LNCaP clone FGC (cell line): ENCODE measurements at regions not wholly inside any gene's neighbourhood (a gene's known extent, or its start where the extent isn't known, plus 50 kb on each side); places are given as distances from the start of the nearest gene placed in this dataset.

ENCODE experiments used
- DNase-seq: peaks from one replicate; pipeline ENCODE4 v3.0.0-alpha.2; 2011; ENCODE audit warnings: low read depth
- H3K4me3 ChIP-seq: 2 replicates; pipeline ENCODE4 v1.5.1; 2011; ENCODE audit warnings: mild to moderate bottlenecking, low read depth, low read length, control low read depth
- CTCF ChIP-seq: IDR thresholded peaks from 2 replicates; pipeline ENCODE4 v1.5.1; 2012; ENCODE audit warnings: mild to moderate bottlenecking; ENCODE audit not compliant: control insufficient read depth, insufficient read depth; ENCODE audit errors: extremely low read depth

- TF ChIP-seq CTCF = no peak
- DNase-seq = no peak
- no peak overlapping the region for H3K4me3 ChIP-seq
Observed at GRCh38 chr5:17878541-17878940, 244.3 kb downstream of the TAF11L14 start.

GRCh38 chr5:17879276-17879675 is 245.0 kb downstream of the TAF11L14 start:
- DNase-seq = no peak
- no peak overlapping the region for H3K4me3 ChIP-seq
- TF ChIP-seq CTCF = no peak

DNA sequence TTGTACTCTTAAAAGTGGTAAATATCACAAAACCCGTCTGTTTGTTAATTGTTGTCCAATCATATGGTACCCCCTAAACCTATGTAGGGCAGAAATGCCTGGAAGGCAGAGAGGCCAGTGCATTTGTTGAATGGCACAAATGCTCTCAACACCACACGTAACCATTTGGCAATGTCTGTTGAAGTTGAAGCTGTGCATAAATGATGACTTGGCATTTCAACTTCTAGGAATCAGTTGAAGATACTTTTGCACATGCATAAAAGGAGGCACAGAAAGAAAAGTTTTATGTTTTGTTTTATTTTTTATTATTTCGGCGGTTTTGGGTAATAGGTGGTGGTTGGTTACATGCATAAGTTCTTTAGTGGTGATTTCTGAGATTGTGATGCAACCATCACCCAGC is 246.6 kb downstream of the TAF11L14 start:
- no peak for DNase-seq
- no peak for TF ChIP-seq CTCF
- H3K4me3 ChIP-seq = no peak overlapping the region

DNA sequence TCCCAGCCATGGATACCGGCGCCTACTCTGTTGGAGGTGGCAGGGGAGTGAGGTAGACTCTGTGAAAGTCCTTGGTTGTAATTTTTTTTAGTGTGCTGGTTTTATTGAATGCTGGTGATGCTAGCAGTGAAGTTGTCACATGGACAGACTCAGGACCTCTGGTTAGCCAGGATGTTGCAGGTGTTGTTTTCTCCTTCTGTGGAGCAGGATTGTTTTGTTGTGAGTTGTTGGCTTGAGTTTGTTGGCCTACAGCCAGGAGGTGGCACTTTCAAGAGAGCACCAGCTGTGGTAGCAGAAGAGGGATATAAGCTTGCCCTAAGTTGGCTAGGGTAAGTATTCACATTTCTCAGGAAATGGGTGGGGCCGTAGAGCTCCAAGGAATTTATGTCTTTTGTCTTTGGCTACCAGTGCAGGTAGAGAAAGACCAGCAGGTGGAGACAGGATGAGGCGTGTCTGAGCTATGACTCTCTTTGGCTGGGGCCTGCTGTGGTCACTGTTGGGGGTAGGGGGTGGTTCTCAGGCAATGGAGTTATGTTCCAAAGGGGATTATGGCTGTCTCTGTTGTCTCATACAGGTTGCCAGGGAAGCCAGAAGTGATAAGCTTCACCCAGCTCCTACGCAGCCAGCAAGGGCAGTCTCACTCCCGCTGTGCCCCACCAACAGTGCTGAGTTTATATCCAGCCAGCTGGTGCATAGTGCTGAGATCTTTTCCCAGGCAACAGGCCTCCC is 248.7 kb downstream of the TAF11L14 start:
- 0 out of 2 replicates have a peak, but pooled peaks have one; percentile 12 for TF ChIP-seq CTCF
- DNase-seq = no peak
- no peak overlapping the region for H3K4me3 ChIP-seq

GRCh38 chr5:17888155-17888554 is 253.9 kb downstream of the TAF11L14 start:
- TF ChIP-seq CTCF = no peak
- no peak for DNase-seq
- H3K4me3 ChIP-seq = no peak overlapping the region

DNA sequence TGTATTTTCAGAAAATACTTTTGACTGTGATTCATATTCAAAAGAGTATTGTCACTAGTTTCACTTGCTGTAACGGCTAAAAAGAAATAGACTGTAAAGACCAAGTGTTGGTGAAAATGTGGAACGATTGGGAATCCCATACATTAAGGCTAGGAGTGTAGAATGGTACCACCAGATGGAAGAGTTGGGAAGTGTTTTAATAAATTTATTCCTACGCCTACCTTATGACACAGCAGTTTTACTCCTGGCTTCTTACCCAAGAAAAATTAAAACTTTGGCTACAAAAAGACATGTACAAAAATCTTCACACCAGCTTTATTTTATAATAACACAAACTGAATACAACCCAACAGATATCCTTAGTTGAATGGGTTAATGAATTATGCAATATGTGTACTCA is 256.2 kb downstream of the TAF11L14 start:
- TF ChIP-seq CTCF = no peak
- DNase-seq = no peak
- no peak overlapping the region for H3K4me3 ChIP-seq

DNA sequence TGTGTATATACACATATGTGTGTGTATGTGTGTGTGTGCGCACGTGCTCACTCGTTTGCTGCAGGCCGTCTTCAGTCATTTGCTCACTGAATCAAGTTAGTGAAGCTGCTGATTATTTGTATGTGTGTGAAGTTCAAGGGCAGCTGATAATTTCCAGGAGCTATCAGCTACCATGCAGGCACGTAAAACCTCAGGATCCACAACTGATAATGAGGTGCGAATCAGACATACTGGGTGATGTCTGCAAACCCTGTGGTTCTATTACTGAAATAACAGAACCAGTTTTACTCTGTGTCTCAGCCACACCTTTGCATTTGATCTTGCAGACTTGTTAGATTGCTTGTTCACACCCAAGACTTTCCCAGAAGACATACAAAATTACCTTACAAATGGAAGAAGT is 257.6 kb downstream of the TAF11L14 start:
- TF ChIP-seq CTCF = no peak
- H3K4me3 ChIP-seq = no peak overlapping the region
- no peak for DNase-seq
